NCI-H1048 (cell line): ENCODE measurements at regions not wholly inside any gene's neighbourhood (a gene's known extent, or its start where the extent isn't known, plus 50 kb on each side); places are given as distances from the start of the nearest gene placed in this dataset.
"Not testable (repeated sequence)": the region's sequence is repeated elsewhere in the genome, so short reads cannot be mapped to it uniquely, and the experiment has no call there.

Experiments used
- DNase-seq: peaks from one replicate; lab custom pipeline; 2025; lab: John Stamatoyannopoulos, UW

DNA sequence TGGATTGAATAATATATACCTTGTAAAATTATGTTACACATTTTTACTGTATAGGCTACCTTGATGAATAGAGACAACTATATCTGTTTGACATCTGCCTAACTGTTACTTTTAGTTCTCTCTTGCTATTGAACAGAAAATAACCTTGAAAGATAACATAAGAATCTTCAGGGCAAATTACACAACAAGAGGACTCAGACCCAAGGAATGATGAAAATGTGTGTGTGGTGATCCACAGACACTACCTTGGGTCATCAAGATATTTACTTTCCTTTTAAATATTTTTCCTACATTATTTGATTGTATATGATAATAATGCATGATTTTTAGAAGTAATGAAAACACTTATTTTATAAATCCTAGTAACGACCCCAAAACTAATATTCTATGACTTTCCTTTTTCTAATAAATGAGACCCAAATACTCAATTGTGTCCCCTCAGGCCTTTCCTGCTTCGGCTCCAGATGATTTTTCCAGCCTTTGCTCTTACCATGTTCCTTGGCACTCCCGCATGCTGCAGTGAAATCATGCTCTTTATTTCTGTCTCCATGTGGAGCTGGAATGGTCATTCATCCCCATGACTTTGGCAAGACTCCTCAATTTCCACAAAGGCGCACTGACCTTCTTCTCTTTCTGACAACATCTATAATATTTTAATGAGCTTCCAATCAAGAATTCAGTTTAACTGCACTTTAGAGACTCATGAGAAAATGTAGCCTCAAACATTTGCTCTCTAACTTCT, 187.6 kb downstream of the EPM2A start:
- no peak for DNase-seq

DNA sequence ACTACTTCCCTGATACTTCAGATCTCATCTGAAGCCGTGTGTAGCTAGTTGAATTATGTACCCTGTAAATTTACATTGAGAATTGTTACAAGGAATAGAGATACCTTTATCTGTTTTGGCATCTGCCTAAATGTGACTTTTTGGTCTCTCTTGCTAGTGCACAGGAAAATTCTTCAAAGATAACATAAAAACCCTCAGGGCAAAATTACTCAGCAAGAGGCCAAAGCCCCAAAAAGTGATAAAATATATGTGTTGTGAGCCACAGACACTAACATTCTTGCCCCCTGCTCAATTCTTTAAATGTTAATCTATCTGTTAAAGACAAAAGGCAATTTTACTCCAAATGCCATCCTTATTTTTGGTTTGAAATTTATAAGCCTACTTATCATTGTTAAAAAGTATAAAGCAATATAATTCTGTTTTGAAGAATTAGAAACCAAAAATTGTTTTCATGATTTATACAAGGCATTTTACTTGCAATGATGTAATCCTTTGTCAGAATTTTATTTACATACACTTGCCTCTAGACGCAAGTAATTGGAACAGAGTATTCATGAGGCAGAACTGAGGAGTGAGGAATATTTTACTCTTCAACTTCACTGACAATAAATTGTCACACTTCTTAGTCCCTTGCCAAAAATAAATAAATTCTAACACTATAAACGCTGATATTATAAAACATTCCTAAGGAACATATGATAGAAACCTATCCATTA, 186.2 kb downstream of the EPM2A start:
- DNase-seq = no peak

DNA sequence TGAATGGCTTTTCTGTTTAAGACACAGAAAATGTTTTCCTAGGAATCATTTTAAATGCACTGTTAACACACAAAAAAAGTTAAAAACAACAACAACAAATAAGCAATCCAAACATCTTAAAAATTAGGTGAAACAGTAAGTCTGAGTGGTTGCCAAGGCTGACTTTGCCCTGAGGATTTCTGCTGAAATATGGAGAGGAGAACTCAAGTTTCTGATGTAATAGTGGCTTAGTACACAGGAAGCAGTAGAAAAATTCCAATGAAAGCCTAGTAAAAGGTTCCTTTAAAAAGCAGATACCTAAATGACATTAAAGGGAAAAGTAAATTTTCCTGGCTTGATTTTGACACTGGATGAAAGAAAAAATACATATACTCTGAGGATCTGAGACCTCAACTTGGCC, 184.2 kb downstream of the EPM2A start:
- DNase-seq = no peak

DNA sequence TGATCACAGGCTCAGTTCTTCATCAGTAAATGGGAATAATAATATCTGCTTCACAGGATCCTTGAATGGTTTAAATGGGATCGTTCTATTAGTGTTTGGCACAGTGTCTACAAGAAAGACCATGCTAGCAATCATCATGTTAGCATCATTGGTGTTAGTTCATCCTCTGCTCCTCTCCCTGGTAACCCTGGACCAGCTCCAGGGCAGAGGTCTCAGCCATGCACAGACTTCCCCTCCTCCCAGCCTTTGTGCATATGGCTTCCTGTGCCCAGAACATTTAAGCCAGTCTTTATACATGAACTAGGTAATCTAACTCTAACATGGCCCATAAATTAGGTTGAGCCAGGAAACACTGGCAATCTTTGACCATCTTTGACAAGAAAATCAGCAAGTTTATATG, 180.2 kb downstream of the EPM2A start:
- DNase-seq = no peak

DNA sequence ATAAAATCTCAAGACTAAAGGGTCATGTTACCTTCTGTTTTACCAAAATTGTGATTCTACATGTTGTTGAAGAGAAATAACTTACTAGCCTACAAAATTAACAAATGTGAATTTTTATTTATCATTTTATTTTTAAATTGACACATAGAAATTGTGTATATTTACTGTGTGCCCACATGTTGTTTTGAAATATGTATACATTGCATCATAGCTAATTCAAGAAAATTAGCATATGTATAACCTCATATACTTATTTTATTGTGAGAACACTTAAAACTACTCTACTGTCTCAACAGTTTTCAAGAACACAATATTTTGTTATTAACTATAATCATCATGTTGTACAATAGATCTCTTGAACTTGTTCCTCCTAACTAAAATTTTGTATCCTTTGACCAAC, 177.8 kb downstream of the EPM2A start:
- no peak for DNase-seq

DNA sequence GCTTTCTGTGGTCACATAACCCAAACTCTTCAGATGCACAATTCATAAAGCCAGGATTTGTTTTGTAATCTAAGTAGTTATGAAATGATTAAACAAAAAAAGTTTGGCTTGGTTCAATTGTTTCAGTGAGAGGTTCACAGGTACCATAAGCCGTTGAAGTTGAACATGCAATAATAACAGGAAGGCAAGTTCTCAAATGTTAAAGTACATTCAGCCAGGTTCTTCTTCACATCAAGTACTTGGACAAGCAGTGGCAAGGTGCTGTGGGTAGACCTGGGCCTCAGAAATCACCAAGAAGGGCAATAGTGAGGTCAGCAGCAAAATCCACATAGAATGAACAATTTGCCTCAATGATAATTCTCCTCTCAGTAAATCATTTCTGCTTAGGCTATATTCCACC, 175.5 kb downstream of the EPM2A start:
- no peak for DNase-seq

DNA sequence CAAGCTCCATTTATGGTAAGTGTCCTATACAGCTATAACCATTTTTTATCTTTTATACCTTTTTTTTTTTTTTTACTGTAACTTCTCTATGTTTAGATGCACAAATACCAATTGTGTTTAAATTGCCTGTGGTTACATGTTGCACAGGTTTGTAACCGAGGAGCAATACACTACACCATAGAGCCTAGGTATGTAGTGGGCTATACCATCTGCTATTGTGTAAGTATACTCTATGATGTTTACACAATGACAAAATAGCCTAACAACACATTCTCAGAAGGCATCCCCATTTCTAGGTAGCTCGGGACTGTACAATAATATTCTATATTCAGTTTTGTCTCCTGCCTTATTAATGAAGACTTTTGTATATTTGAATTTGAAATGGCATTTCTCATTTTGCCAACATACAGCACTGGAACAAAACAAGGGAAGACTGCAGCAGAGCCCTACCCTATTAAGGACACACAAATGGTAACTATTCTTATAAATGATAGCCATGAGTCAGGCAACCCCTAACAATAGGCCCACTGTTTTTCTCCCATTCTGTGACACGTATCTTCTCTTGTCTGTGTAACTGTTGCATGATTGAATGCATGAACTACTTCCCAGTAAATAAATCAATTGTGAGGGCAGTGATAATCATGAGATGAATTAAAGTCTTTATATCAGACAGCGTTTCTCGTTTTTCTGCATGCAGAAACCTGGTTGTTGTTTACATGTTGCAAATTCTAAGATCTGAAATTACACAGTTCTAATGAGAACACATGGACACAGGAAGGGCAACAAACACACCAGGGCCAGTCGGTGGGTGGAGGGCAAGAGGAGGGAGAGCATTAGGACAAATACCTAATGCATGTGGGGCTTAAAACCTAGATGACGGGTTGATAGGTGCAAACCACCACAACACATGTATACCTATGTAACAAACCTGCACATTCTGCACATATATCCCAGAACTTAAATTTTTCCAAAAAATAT, 173.9 kb downstream of the EPM2A start:
- no peak for DNase-seq

DNA sequence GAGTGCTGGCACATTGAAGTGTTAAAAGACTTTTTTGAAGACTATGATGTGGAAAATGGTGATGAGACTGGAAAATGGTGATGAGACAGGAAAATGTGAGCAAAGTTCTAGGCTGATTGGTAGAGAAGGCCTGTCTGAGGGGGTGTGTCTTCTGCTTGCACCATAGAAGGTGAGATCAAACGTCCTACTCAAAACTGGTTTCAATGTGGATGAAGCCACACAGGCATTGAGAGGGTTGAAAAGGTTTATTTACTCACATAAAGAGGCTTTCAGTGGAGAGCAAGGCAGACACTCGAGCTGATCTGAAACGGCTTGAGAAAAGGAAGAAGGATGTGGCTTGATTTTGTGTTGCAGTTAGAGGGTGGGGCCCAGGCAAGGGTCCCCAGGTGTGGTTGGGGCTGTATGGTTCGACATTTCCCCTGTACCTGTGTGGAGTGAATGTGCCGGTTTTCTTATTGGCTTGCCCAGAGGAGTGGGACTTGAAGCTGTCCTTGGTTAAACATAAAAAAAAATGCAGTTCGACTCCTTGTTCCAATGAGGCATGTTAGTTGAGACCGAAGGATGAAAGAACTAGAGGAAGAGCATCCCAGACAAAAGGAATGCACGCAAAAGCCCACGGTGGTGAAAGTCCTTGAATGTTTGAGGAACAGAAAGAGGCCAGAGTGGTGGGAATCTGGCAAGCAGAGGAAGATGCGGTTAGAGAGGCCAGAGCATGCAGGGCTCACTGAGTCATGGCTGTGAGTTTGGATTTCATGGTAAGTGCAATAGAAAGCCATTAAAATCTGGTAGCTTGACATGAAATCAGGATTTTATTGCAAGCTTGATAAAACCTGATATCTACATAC, 172.3 kb downstream of the EPM2A start:
- DNase-seq = no peak

DNA sequence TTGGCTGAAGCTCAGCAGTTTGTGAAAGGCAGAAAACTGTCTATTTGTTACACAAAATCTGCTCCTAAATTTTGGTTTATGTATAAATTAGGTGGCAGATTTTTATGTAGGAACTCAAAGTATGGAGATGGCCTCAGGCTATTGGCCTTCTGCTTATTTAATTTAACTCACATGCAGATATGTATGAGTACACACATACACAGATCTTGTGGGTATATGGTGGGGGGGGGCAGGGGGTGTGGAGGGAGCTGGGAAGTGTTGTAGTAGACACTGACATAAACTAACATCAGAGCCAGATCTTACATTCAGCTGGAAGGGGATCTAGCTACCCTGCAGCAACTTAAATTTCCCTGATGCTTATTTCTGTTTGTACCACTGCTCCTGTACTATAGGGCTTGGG, 170.8 kb downstream of the EPM2A start:
- no peak for DNase-seq

DNA sequence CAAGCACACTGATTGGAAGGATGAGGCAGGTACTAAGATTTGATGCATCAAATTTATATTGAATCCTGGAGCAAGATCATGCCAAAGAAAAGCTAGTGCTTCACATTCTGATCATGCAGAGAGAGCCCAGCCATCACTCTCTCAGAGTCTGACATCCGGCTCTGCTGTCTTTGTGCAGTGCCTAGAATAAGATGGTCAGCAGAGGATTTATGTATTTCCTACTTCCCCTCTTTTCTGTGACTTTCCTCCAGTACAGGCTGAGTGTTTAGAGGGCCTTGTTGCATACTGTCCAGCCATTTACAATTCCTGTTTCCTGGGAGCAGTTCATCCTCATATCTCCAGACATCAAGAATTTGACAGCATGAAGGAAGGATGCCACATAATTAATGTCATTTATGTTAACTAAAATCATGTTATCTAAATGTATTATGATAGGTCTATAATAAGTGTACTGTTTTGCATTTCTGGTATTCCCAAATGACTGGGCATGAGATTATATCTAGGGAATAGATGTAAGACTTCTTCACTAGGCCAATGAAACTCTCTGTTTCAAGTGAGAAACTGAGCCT, 167.6 kb downstream of the EPM2A start:
- no peak for DNase-seq

DNA sequence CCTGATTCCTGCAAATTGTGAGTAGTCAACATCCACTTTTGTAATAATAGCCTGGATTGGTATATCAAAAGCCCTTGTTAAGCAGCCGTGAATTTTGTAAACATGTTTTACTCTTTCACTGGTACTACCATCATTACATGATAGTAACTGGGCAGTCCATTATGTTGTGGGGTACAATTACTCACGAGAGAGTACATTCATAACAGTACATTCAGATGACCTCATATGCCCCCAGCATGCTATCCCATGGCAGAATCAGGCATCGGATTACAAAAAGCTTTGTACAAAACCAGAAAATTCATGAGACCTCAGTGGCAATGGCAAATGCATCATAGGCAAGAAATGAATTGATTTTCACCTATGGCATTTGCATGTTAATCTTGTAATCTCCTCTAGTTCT, 166.2 kb downstream of the EPM2A start:
- no peak for DNase-seq

DNA sequence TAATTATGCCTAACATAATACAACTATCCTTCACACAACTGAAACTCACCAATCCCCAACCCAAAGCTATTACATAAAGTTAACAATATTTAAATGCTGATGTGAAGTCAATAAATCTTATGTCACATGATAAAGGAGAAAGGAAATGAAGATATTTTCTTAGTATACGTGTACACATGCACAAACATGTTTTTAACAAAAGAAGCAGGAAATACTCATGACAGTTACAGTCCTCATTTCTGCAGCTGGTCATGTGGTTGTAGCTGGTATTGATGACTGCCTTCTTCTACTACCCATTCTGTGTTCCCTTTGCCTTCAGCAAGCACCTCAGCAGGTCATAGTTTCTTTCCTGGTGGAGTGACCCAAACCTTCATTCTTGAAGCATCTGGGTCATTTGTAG, 165.0 kb downstream of the EPM2A start:
- not testable (repeated sequence) for DNase-seq

DNA sequence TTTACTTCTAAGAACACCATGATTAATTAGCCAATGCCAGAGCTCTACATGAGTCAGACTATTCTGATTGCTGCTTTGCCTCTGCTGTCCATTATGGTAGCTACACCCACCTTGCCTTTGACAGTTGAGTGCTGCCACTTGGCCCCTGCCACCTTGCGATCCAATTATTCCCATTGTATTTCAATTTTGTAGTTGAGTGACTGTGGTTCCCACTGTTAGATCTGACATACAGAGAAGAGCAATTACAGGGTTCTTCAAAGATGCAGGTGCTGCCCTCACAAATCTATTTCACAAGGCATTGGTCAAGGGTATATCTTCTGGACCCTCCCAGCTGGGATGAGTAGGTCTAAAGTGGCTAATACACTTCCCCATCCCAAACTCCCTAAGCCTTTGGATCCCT, 161.1 kb downstream of the EPM2A start:
- DNase-seq = not testable (repeated sequence)
